HUES48 (cell line): ENCODE measurements at regions not wholly inside any gene's neighbourhood (a gene's known extent, or its start where the extent isn't known, plus 50 kb on each side); places are given as distances from the start of the nearest gene placed in this dataset.
"Not testable (repeated sequence)": the region's sequence is repeated elsewhere in the genome, so short reads cannot be mapped to it uniquely, and the experiment has no call there.

Source experiments
- H3K27ac ChIP-seq: one replicate; pipeline ENCODE4 v1.7.0; 2013; ENCODE audit warnings: low read depth, low read length, inconsistent platforms
- H3K27me3 ChIP-seq: 2 replicates; pipeline ENCODE4 v1.6.1; 2013; ENCODE audit warnings: mild to moderate bottlenecking, low read length; ENCODE audit not compliant: control insufficient read depth, insufficient read depth
- H3K36me3 ChIP-seq: 2 replicates; pipeline ENCODE4 v1.6.1; 2013; ENCODE audit warnings: low read length; ENCODE audit not compliant: control insufficient read depth, insufficient read depth
- H3K4me1 ChIP-seq: 2 replicates; pipeline ENCODE4 v1.6.1; 2013; ENCODE audit warnings: mild to moderate bottlenecking, low read length; ENCODE audit not compliant: control insufficient read depth, insufficient read depth
- H3K4me3 ChIP-seq: 2 replicates; pipeline ENCODE4 v1.5.1; 2013; ENCODE audit warnings: mild to moderate bottlenecking, low read depth, low read length
- H3K9ac ChIP-seq: 2 replicates; pipeline ENCODE4 v1.6.1; 2013; ENCODE audit warnings: mild to moderate bottlenecking, low read depth, low read length, moderate library complexity
- H3K9me3 ChIP-seq: 2 replicates; pipeline ENCODE4 v1.6.1; 2013; ENCODE audit warnings: low read length; ENCODE audit not compliant: control insufficient read depth, insufficient read depth

DNA sequence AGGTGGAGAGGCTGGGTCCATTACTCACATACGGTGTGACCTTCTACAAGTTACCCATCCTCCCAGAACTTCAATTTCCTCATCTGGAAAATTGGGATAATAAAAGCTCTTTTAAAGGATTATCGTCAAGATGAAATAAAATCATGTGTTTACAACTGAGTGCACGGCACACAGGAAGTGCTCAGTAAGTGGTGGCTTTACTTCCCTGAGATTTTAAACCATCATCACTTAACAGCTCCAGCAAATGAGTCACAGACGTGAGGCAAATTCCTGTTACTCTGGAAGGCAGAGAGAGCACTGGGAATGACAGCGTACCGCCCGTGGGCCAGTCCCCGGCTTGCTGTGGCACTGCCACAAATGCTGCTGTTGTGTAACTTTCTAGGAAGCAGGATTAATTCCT, 64.1 kb downstream of the MRPL57 start:
- H3K9ac ChIP-seq = no peak overlapping the region
- no peak overlapping the region for H3K27ac ChIP-seq
- H3K4me3 ChIP-seq = no peak overlapping the region
- H3K36me3 ChIP-seq = no peaks in the 10 kb centered on the region
- peaks cover 2% of the 10 kb centered on the region; the same call in 1 of the 2 replicates for H3K9me3 ChIP-seq
- H3K27me3 ChIP-seq = no peaks in the 10 kb centered on the region
- no peaks in the 10 kb centered on the region for H3K4me1 ChIP-seq

- no peak overlapping the region for H3K27ac ChIP-seq
- H3K36me3 ChIP-seq = no peaks in the 10 kb centered on the region
- no peaks in the 10 kb centered on the region for H3K4me1 ChIP-seq
- H3K9ac ChIP-seq = no peak overlapping the region
- H3K27me3 ChIP-seq = no peaks in the 10 kb centered on the region
- no peak overlapping the region for H3K4me3 ChIP-seq
- H3K9me3 ChIP-seq = peaks cover 2% of the 10 kb centered on the region; the same call in 1 of the 2 replicates
Observed at GRCh38 chr13:21242236-21242635, 65.8 kb downstream of the MRPL57 start.

- Histone ChIP-seq H3K9me3 (no peaks in the 10 kb centered on the region; the same call in 1 of the 2 replicates), H3K27ac (no peak overlapping the region), H3K4me3 (no peak overlapping the region), H3K36me3 (no peaks in the 10 kb centered on the region), H3K9ac (no peak overlapping the region), H3K4me1 (no peaks in the 10 kb centered on the region), H3K27me3 (no peaks in the 10 kb centered on the region)
Observed at GRCh38 chr13:21243045-21243897, 66.8 kb downstream of the MRPL57 start.

DNA sequence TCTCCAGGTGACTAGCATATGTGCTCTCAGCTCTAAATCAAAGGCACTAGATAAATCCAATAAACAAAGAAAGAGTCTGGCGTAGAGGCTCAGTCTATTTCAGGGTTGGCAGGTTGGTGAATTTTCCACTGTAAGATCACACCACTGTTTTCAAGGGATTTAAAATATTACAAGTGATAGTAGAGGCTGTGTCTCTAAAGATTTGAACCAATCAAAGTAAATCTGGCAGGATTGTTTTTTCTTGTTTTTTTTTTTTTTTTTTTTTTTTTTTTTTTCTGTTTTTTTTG, 67.4 kb downstream of the MRPL57 start:
- not testable (repeated sequence) for H3K27me3 ChIP-seq, H3K4me1 ChIP-seq, H3K27ac ChIP-seq, H3K9me3 ChIP-seq, H3K4me3 ChIP-seq, H3K36me3 ChIP-seq, H3K9ac ChIP-seq

- H3K4me1 ChIP-seq = no peaks in the 10 kb centered on the region
- H3K27me3 ChIP-seq = no peaks in the 10 kb centered on the region
- no peaks in the 10 kb centered on the region; the same call in 1 of the 2 replicates for H3K9me3 ChIP-seq
- no peaks in the 10 kb centered on the region for H3K36me3 ChIP-seq
- no peak overlapping the region for H3K9ac ChIP-seq
- no peak overlapping the region for H3K27ac ChIP-seq
- no peak overlapping the region for H3K4me3 ChIP-seq
Observed at GRCh38 chr13:21246761-21247452, 70.4 kb downstream of the MRPL57 start.

DNA sequence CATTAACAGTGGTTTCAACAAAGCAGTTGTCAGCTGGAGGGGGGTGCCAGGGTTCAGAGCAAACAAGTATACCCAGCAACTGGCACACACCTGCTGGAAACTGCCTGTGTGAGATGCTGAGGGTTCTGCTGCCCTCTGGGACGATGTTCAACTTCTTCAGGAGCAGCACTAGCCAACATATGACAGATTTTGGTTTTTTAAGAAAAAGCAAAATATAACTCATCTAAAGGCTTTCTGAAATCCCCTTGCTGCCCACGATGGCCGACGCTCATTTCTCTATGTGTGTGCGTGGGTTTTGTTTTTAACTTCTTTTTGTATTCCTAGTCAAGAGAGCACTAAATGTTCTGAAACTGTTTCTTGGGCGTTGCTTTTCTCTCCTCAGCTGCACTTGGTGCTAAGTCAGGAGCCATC, 79.9 kb downstream of the MRPL57 start:
- no peak overlapping the region for H3K4me3 ChIP-seq
- H3K36me3 ChIP-seq = no peaks in the 10 kb centered on the region
- no peaks in the 10 kb centered on the region for H3K27me3 ChIP-seq
- no peak overlapping the region for H3K27ac ChIP-seq
- H3K9me3 ChIP-seq = no peaks in the 10 kb centered on the region
- H3K4me1 ChIP-seq = no peaks in the 10 kb centered on the region
- no peak overlapping the region for H3K9ac ChIP-seq

DNA sequence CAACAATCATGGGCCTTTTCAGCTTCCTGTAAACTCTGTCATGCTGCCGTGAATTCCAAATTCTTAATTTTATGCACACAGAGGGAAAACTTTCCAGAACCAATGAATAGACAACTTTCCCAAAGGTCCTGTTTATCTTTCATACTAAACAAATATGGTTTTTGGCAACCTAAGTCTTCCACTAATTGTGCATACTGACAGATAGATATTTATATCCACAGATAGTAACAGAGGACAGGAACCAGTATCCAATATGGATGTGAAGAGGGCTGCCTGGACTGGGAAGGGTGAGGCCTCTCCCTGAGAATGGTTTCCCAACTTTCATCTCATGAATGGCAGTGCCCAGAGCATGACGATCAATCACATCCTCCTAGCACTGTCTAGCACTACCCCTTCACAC, 80.4 kb downstream of the MRPL57 start:
- Histone ChIP-seq H3K9ac (no peak overlapping the region), H3K4me1 (no peaks in the 10 kb centered on the region), H3K27ac (no peak overlapping the region)

DNA sequence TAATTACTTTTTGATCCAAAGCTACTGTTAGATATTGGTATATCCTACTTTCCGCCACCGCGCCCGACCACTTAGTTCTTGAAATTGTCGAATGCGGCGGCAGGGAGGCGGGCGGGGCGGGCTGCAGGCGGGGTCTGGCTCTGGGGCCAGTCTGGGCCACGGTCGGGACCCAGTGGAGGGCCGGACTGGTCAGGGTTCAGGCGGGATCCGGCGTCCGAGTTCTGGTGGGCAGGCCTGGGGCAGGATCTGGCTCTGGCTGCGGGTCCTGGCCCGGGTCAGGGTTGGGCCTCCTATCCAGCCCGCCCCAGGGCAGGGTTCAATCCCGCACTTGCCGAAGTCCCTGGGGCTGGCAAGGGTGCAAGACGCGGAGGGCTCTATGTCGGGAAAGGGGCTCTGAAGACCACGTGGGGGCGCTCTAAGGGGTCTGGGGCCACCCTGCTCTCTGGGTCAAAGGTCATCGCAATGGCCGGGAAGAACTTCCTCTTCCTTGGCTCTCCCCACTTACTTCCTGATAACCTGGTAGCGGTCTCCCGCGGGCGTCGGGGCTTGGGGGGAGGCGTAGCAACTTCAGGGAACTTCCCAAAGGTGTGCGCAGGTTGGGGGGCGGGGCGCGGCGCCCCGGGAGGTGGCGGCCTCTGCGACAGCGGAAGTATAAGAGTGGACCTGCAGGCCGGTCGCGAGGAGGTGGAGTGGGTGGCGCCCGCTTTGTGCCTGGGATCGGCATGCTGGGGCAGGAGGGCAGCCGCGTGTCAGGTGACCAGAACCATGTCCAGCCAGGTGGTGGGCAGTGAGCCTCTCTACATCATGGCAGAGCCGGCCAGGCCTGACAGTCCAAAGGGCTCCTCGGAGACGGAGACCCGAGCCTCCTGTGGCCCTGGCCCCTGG, 83.4 kb downstream of the MRPL57 start:
- Histone ChIP-seq H3K4me1 (no peaks in the 10 kb centered on the region), H3K36me3 (no peaks in the 10 kb centered on the region), H3K4me3 (no peak overlapping the region)

More for the DNA sequence above, 80.4 kb downstream of the MRPL57 start:
- Histone ChIP-seq H3K27me3 (no peaks in the 10 kb centered on the region), H3K36me3 (no peaks in the 10 kb centered on the region), H3K9me3 (no peaks in the 10 kb centered on the region), H3K4me3 (no peak overlapping the region)

DNA sequence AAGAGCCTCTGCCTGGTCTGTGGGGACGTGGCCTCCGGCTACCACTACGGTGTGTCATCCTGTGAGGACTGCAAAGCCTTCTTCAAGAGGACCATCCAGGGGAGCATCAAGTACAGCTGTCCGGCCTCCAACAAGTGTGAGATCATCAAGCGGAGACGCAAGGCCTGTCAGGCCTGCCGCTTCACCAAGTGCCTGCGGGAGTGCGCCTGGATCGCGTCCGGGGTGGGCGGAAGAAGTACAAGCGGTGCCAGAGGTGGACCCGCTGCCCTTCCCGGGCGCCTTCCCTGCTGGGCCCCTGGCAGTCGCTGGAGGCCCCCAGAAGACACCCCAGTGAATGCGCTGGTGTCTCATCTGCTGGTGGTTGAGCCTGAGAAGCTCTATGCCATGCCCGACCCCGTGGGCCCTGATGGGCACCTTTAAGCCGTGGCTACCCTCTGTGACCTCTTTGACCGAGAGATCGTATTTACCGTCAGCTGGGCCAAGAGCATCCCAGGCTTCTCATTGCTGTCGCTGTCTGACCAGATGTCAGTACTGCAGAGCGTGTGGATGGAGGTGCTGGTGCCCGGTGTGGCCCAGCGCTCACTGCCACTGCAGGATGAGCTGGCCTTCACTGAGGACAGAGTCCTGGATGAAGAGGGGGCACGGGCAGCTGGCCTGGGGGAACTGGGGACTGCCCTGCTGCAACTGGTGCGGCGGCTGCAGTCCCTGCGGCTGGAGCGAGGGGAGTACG, 84.3 kb downstream of the MRPL57 start:
- not testable (repeated sequence) for H3K27me3 ChIP-seq, H3K27ac ChIP-seq, H3K4me3 ChIP-seq, H3K9me3 ChIP-seq, H3K36me3 ChIP-seq, H3K9ac ChIP-seq, H3K4me1 ChIP-seq

More for the DNA sequence above, 83.4 kb downstream of the MRPL57 start:
- H3K27ac ChIP-seq = no peak overlapping the region
- no peaks in the 10 kb centered on the region for H3K9me3 ChIP-seq
- no peak overlapping the region for H3K9ac ChIP-seq
- no peaks in the 10 kb centered on the region for H3K27me3 ChIP-seq

- not testable (repeated sequence) for H3K27ac ChIP-seq, H3K27me3 ChIP-seq, H3K36me3 ChIP-seq, H3K9ac ChIP-seq, H3K9me3 ChIP-seq, H3K4me3 ChIP-seq, H3K4me1 ChIP-seq
Observed at GRCh38 chr13:21261487-21262216, 85.2 kb downstream of the MRPL57 start.
